B cell (primary cell): ENCODE measurements at regions not wholly inside any gene's neighbourhood (a gene's known extent, or its start where the extent isn't known, plus 50 kb on each side); places are given as distances from the start of the nearest gene placed in this dataset.

Experiments used
- CTCF ChIP-seq: fragments of 200-600 bp; IDR thresholded peaks from one replicate; pipeline ENCODE4 v1.8.0; 2022; ENCODE audit warnings: antibody characterized with exemption, mild to moderate bottlenecking
- EZH2 ChIP-seq: IDR thresholded peaks from 2 replicates; pipeline ENCODE4 v1.6.1; 2012; ENCODE audit warnings: borderline replicate concordance, low read depth, mild to moderate bottlenecking, moderate library complexity, low read length; ENCODE audit not compliant: insufficient read depth, poor library complexity, severe bottlenecking

DNA sequence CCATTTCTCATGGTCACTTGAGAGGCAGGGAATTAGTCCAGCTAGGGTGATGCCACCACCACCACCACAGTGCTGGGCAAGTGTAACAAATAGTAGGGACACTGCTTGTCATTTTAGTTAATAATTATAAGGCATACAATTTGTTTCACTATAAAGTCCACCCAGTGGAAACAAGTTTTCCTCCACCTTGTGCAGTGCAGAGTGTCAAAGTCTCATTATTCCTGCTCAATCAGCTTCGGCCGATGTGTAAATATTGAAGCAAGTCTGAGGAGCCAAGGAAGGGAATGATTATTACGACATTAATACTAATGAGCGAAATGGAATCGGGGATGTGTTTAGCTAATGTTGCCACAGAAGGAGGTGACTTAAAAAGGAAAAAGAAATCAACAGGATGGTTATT, 340.4 kb downstream of the NKX6-1 start:
- TF ChIP-seq CTCF, result no peak
- TF ChIP-seq EZH2, result no peak
